NB4 (cell line): ENCODE measurements at regions not wholly inside any gene's neighbourhood (a gene's known extent, or its start where the extent isn't known, plus 50 kb on each side); places are given as distances from the start of the nearest gene placed in this dataset.

Source experiments
- DNase-seq: peaks from one replicate; pipeline ENCODE4 v3.0.0; 2010; ENCODE audit warnings: low read depth
- H3K4me3 ChIP-seq: one replicate; pipeline ENCODE4 v1.5.1; 2011; ENCODE audit warnings: mild to moderate bottlenecking, low read depth, low read length, moderate library complexity
- CTCF ChIP-seq: IDR thresholded peaks from one replicate; pipeline ENCODE4 v1.5.1; 2012; ENCODE audit warnings: low read depth, low read length
- MAX ChIP-seq: IDR thresholded peaks from 2 replicates; pipeline ENCODE4 v1.6.1; 2011; ENCODE audit warnings: low read depth, low read length
- MYC ChIP-seq: IDR thresholded peaks from 2 replicates; pipeline ENCODE4 v1.6.1; 2011; ENCODE audit warnings: low read depth, low read length
- POLR2A ChIP-seq: IDR thresholded peaks from 2 replicates; pipeline ENCODE4 v1.6.1; 2011; ENCODE audit warnings: mild to moderate bottlenecking; ENCODE audit not compliant: insufficient read length; ENCODE audit errors: extremely low read depth

GRCh38 chr2:52404866-52405265, 1362.7 kb upstream of the CHAC2 start:
- no peak for DNase-seq
- TF ChIP-seq CTCF, result no peak
- H3K4me3 ChIP-seq, result no peak overlapping the region

- DNase-seq, result no peak
- TF ChIP-seq POLR2A, result no peak
- no peak for TF ChIP-seq CTCF
- TF ChIP-seq MAX, result no peak
- no peak for TF ChIP-seq MYC
- no peak overlapping the region for H3K4me3 ChIP-seq
Observed at GRCh38 chr2:52404046-52404445, 1363.6 kb upstream of the CHAC2 start.

GRCh38 chr2:52402128-52402527, 1365.5 kb upstream of the CHAC2 start:
- no peak overlapping the region for H3K4me3 ChIP-seq
- TF ChIP-seq MYC (no peak), CTCF (no peak), MAX (no peak), POLR2A (no peak)
- DNase-seq, result no peak

- TF ChIP-seq MAX, result no peak
- no peak for TF ChIP-seq MYC
- no peak for TF ChIP-seq CTCF
- no peak for TF ChIP-seq POLR2A
- H3K4me3 ChIP-seq, result no peak overlapping the region
- DNase-seq, result no peak
Observed at GRCh38 chr2:52396836-52397235, 1364.9 kb upstream of the NRXN1 start.

- TF ChIP-seq MAX (no peak), POLR2A (no peak), MYC (no peak), CTCF (no peak)
- no peak for DNase-seq
- H3K4me3 ChIP-seq, result no peak overlapping the region
Observed at GRCh38 chr2:52395912-52396311, 1364.0 kb upstream of the NRXN1 start.

- no peak for TF ChIP-seq MYC
- no peak for TF ChIP-seq POLR2A
- no peak for TF ChIP-seq MAX
- TF ChIP-seq CTCF, result no peak
- no peak overlapping the region for H3K4me3 ChIP-seq
- no peak for DNase-seq
Observed at GRCh38 chr2:52391621-52392020, 1359.7 kb upstream of the NRXN1 start.
